A673 (cell line): ENCODE measurements at regions not wholly inside any gene's neighbourhood (a gene's known extent, or its start where the extent isn't known, plus 50 kb on each side); places are given as distances from the start of the nearest gene placed in this dataset.

Experiments
- BruUV-seq: library from RNA; stranded (reverse); fragments of 400-500 nt; replicated peaks from 2 replicates; lab custom pipeline; 2021; lab: Mats Ljungman, UMichigan
- CTCF ChIA-PET: fragments of 300-600 bp; sonication (Branson Sonifier 250); formaldehyde crosslinking; loops from one replicate; lab custom pipeline; 2022; ENCODE audit warnings: antibody characterized with exemption; lab: Charles Lee
- POLR2A ChIA-PET: fragments of 300-600 bp; sonication (Branson Sonifier 250); formaldehyde crosslinking; loops from one replicate; lab custom pipeline; 2022; ENCODE audit warnings: antibody characterized with exemption; ENCODE audit not compliant: low non-redundant PET; lab: Charles Lee
- DNase-seq: peaks from one replicate; pipeline ENCODE4 v3.0.0-alpha.2; 2015; ENCODE audit warnings: low spot score
- H3K27ac ChIP-seq: fragments of 200-600 bp; sonication (generic); 2 replicates; pipeline ENCODE4 v1.5.1; 2016; ENCODE audit warnings: mixed run types, low read depth, mild to moderate bottlenecking, mixed read lengths, antibody characterized with exemption, low read length; ENCODE audit not compliant: poor library complexity, severe bottlenecking
- H3K27me3 ChIP-seq: fragments of 200-600 bp; sonication (generic); replicated peaks from 2 replicates; pipeline ENCODE4 v1.6.1; 2017; ENCODE audit warnings: mixed run types, low read depth, mild to moderate bottlenecking, mixed read lengths, antibody characterized with exemption, low read length; ENCODE audit not compliant: insufficient read depth, poor library complexity
- H3K36me3 ChIP-seq: fragments of 200-600 bp; sonication (generic); 2 replicates; pipeline ENCODE4 v1.6.1; 2016; ENCODE audit warnings: mixed run types, mild to moderate bottlenecking, mixed read lengths, antibody characterized with exemption, low read length; ENCODE audit not compliant: insufficient read depth, poor library complexity, severe bottlenecking
- H3K4me1 ChIP-seq: fragments of 200-600 bp; sonication (generic); 2 replicates; pipeline ENCODE4 v1.6.1; 2017; ENCODE audit warnings: mixed run types, mild to moderate bottlenecking, mixed read lengths, antibody characterized with exemption, low read length; ENCODE audit not compliant: insufficient read depth, poor library complexity, severe bottlenecking
- H3K4me3 ChIP-seq: fragments of 200-600 bp; sonication (generic); 2 replicates; pipeline ENCODE4 v1.5.1; 2016; ENCODE audit warnings: low read depth, mixed run types, mild to moderate bottlenecking, mixed read lengths, low read length; ENCODE audit not compliant: poor library complexity, severe bottlenecking
- H3K9me3 ChIP-seq: fragments of 200-600 bp; sonication (generic); 2 replicates; pipeline ENCODE4 v1.6.1; 2016; ENCODE audit warnings: mixed run types, low read depth, mild to moderate bottlenecking, mixed read lengths, antibody characterized with exemption, low read length; ENCODE audit not compliant: poor library complexity, severe bottlenecking
- EZH2 ChIP-seq: fragments of 200-600 bp; sonication (generic); IDR thresholded peaks from 2 replicates; pipeline ENCODE4 v1.6.1; 2017; ENCODE audit warnings: borderline replicate concordance, low read depth, mild to moderate bottlenecking, mixed read lengths, antibody characterized with exemption, low read length; ENCODE audit not compliant: poor library complexity, severe bottlenecking
- intact Hi-C: fragments of 100-400 bp; cut with micrococcal nuclease; formaldehyde crosslinking; loops from one replicate; pipeline ENCODE4 v1.10.0; 2022; ENCODE audit not compliant: unreplicated experiment
- TF ChIP-seq, protein P1 (sequence below): fragments of 300-800, 200-600 bp; sonication (generic); conservative IDR thresholded peaks from 2 replicates; pipeline ENCODE4 v1.5.1; 2017; ENCODE audit warnings: low read depth, mild to moderate bottlenecking, antibody characterized with exemption, low read length, moderate library complexity, mixed read lengths

DNA sequence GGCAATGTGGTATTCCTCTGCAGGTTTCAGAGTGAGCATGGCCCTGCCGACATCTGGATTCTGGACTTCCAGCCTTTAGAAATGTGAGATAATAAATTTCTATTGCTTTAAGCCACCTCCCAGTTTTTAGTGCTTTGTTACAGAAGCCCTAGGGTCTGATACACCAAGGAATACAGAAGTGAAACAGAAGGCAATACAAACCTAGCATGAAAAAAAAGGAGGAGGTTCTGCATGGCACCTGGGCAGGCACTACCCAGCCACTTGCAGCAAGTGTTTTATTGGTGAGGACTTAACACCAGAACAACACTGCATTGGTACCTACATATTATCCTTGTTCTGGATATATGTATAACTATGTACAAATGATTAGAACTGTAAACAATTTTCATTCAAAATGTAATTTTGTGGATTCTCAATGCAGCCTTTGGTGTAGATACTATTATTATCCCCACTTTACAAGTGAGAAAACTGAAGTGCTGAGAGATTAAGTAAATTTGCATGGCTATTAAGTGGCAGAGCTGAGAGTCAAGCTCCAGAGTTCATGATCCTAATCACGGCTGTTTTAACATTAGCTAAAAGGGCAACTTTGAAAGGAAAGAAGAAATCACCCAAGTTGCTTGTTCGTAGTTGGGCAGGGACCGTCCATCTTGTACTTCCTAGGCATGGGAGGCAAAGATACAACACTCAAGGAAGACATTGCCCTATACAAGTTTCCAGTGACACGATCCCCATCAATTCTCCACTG lies 71.8 kb downstream of the IL21 start:
- Histone ChIP-seq H3K27me3 (no peaks in the 10 kb centered on the region), H3K4me1 (no peaks in the 10 kb centered on the region), H3K27ac (no peak overlapping the region), H3K36me3 (no peaks in the 10 kb centered on the region), H3K9me3 (no peaks in the 10 kb centered on the region), H3K4me3 (no peak overlapping the region)
- ChIA-PET CTCF (no interaction called here), POLR2A (no interaction called here)
- intact Hi-C loops, result no loop called here
- DNase-seq, result no peak
- BruUV-seq, result no TSS peak
- TF ChIP-seq, protein P1, sequence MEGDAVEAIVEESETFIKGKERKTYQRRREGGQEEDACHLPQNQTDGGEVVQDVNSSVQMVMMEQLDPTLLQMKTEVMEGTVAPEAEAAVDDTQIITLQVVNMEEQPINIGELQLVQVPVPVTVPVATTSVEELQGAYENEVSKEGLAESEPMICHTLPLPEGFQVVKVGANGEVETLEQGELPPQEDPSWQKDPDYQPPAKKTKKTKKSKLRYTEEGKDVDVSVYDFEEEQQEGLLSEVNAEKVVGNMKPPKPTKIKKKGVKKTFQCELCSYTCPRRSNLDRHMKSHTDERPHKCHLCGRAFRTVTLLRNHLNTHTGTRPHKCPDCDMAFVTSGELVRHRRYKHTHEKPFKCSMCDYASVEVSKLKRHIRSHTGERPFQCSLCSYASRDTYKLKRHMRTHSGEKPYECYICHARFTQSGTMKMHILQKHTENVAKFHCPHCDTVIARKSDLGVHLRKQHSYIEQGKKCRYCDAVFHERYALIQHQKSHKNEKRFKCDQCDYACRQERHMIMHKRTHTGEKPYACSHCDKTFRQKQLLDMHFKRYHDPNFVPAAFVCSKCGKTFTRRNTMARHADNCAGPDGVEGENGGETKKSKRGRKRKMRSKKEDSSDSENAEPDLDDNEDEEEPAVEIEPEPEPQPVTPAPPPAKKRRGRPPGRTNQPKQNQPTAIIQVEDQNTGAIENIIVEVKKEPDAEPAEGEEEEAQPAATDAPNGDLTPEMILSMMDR, result no peak
- no peak for TF ChIP-seq EZH2

DNA sequence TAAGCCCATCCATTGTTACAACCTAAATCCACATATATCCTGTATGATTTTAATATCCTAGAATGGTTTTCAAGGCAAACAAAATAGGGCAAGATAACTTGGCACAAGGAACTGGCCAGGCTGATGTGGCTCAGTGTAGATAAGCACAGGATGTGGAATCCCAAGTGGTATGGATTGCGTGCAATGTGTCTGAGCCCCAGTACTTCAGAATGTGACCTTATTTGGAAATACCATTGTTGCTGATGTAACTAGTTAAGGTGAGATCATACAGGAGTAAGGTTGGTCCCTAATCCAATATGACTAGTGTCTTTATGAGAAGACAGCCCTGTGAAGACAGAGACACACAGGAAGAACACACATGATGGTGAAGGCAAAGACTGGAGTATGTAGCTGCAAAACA lies 72.4 kb downstream of the IL21 start:
- BruUV-seq, result no TSS peak
- CTCF ChIA-PET, result no interaction called here
- no peak overlapping the region for H3K27ac ChIP-seq
- no peaks in the 10 kb centered on the region for H3K4me1 ChIP-seq
- H3K9me3 ChIP-seq, result no peaks in the 10 kb centered on the region
- no peaks in the 10 kb centered on the region for H3K27me3 ChIP-seq
- H3K36me3 ChIP-seq, result no peaks in the 10 kb centered on the region
- intact Hi-C loops, result no loop called here
- no peak for DNase-seq
- POLR2A ChIA-PET, result no interaction called here
- TF ChIP-seq, protein P1, result no peak
- no peak for TF ChIP-seq EZH2
- no peak overlapping the region for H3K4me3 ChIP-seq

DNA sequence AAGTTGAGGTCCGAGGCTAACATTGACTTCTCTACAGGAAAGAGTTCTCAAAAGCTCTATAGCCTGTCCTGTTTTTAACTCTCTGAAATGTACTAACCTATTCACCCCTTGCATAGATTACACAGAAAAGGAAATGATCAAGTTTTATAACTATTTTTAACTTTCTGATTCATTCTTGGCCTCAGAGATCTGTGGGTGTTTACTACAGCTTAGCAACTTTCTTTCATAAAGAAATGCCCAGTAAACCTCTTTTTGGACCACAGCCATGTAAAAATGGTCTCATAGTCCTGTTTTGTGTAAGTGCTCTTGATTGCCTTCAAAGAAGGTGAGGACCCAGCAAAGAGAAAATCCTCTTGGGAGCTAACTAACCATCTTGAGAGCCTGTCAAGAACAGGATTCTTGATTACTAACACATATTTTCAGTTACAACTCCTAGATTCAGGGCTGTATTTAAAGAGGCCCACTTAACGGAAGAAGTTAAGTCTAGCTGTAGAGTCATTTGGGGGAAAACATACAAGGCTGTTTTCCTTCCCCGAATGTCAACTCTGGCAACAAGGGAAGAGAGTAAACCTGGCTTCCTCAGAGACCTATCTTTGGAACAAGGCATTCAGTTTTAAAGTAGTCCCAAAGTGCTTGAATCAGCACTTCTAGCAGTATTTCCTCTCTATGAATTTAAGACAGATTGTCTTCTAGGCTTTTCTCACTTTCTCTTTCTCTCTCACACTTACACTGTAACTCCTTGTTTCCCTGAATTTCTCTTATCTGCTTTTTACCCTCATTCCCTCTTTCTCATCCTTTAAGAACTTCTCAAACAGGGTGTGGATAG lies 78.2 kb downstream of the IL21 start:
- DNase-seq, result no peak
- ChIA-PET POLR2A (no interaction called here), CTCF (interaction anchor here (1.1 kb wide), 1 partner anchor 642 kb away, joined by 3 read pairs; no protein-coding TSS in a partner anchor)
- H3K4me3 ChIP-seq, result no peak overlapping the region
- no peaks in the 10 kb centered on the region for H3K4me1 ChIP-seq
- no TSS peak for BruUV-seq
- H3K36me3 ChIP-seq, result no peaks in the 10 kb centered on the region
- intact Hi-C loops, result no loop called here
- no peaks in the 10 kb centered on the region for H3K9me3 ChIP-seq
- H3K27ac ChIP-seq, result no peak overlapping the region
- no peak for TF ChIP-seq EZH2
- TF ChIP-seq, protein P1, result no peak
- no peaks in the 10 kb centered on the region for H3K27me3 ChIP-seq
